Renal cortex interstitium (tissue), 11 donors: ENCODE measurements at regions not wholly inside any gene's neighbourhood (a gene's known extent, or its start where the extent isn't known, plus 50 kb on each side); places are given as distances from the start of the nearest gene placed in this dataset.

Source experiments
- DNase-seq, 11 donors: peaks; one replicate each; pipeline ENCODE4 v3.0.0-alpha.2; 2013; ENCODE audit warnings: low read depth in 9 of 11, low spot score in 4 of 11; ENCODE audit errors: extremely low read depth in 1 of 11

DNA sequence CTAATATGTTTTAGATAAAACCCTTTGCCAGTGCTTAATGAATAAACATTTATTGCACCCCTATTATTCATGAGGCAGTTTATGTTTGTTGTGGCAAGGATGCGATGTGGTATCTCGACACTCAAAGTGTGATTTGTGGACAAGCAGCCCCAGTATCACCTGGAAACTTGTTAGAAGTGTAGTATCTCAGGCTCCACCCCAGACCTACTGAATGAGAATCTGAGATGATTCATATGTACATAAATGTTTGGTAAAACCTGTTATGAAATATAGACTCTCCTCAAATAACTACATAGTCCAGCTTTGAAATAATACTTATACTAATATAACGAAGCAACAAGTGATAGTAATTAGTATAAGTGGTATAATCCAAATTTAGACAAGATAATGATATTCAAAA is 914.8 kb downstream of the TUSC7 start:
- DNase-seq = no peak

DNA sequence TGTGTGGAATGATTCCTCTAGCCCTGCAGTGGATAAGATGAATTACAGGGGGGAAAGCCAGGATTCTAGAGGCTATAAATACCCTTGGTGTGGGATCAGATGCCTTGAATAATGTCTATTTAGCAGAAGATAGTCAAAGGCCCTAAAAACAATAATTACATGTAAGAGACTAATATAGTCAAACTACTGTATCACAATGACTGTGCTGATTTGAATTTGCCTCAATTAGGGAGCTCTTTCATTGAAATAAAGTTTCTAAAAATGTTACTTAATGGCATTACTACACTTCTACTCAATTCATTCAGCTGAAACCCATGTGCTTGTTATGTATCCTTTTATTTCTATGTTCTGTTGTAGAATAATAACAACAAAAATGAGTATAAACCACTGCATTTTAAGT is 915.6 kb downstream of the TUSC7 start:
- DNase-seq = no peak

DNA sequence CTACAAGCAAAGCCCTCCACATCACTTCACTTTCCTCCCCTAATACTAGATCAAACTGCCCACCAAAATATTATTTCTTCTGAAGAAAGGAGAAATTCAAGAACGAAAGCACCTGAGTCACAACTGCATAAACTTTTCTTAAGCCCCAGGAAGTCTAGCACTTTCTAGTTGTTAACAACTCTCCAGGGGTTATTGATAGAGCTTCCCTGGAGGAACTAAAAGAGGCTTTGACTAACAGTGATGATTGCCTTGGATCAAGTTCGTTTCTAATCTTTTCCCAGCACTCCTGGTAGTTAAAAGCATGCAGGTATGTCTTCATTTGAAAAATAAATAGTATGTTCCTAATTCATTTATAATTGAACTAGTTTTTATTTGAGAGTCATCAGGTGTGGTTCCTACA is 917.0 kb downstream of the TUSC7 start:
- no peak for DNase-seq

DNA sequence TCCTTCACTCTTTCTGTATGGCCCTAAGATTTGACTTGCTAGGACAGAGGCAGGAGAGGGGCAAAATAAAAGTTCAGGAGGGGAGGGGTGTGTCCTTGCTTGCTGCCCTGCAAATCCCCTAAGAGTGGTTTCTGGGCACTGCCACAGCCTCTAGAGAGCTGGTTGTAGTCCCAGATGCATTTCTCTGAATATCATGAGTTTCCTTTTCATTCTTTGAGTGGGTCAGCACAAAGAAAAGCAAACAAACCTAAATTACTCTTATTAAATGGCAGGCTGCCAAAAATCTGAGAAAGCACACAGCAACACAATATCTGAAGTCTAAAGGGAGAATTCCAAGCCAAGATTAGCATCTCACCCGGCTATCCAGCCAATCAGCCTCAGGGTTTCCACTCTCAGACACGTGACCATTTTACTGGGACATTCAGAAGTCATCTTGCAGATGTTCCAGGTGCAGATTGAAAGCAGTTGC is 919.3 kb downstream of the TUSC7 start:
- DNase-seq = peak in 7 of 11 donors; percentile 23 to 78 (median 38)

DNA sequence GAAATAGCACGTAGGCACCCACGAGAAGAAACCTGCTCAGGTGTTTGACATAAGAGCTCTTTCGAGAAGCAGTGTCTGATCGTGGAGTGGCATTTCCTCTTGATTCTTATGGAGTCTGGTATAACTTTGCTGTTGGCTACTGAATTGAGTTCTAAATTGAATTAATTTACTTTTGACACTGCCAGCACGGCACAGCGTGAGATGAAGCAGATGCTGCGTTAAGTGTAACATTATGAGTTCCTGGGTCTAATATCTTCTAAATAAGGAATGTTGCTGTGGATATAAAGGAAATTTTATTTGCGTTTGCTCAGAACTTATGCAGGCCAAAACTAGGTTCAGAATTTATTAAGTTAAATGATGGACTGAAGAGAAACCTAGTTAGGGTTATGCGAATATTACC is 919.9 kb downstream of the TUSC7 start:
- no peak for DNase-seq

DNA sequence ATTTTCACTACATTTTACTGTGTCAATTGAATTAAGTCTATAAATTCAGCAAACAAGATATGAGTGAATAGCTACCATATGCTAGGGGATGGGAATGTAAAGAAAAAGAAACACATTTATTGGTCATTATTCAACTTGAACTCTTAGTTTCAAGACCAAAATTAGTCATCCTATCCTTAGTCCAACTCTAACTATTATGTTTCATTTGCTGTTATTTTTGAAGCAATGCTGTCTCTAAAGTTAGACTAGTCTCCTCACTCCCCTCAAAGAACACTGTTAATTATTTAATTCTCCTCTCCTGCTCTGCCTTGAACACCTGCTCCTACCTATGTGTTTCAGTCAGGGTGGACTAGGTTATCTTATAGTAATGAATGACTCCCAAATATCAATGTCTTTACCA is 920.9 kb downstream of the TUSC7 start:
- no peak for DNase-seq

DNA sequence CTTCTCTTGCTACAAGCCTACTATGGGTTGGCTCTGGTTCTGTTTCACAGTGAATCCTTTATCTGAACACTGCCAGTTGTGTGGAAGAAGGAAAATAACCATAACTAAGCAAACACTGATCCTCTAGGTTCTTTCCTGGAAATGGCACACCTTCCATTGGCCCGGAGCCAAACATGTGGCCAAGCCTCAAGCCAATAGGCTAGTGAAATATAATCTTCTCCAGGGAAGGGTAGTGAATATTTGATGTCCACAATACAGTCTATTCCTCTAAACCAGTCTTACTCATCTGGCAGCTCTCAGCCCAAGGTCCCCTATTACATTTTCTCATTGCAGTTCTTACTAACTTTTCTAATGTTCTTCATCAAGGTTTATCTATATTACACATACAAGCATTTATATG is 921.3 kb downstream of the TUSC7 start:
- no peak for DNase-seq

DNA sequence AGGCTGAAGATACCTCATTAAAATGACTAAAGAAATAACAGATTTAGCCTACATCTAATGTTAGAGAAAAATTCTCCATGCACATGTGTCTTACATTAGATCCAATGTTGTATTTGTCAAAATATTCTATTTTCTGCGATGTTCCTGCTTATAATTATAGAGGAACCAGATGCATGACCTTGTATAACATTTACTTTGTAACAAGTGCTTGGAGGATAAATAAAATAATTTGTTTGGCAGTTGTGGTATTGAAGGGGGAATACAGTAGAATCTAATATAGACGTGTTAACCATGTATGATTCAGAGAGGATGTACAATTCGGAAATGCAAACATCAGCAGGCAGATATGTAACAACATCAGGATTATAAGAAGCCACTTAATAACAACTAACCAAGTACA is 922.2 kb downstream of the TUSC7 start:
- DNase-seq = no peak

DNA sequence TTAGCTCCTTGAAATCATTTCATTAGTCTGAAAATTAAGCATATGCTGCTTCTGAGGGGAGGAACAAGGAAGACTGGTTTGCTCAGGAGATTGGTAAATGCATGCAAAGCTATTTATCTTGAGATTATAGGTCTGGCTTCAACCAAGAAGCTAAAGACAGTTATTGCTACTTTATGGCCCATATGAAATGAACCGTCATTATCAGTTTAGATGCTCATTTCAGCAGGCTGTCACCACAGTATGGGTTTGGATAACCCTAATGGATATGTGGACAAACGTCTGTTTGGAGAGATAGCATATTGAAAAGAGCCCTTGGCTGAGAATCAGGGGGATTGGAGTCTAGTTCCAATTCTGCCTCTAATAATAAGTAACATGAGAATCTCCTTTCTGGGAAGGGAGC is 922.6 kb downstream of the TUSC7 start:
- no peak for DNase-seq

DNA sequence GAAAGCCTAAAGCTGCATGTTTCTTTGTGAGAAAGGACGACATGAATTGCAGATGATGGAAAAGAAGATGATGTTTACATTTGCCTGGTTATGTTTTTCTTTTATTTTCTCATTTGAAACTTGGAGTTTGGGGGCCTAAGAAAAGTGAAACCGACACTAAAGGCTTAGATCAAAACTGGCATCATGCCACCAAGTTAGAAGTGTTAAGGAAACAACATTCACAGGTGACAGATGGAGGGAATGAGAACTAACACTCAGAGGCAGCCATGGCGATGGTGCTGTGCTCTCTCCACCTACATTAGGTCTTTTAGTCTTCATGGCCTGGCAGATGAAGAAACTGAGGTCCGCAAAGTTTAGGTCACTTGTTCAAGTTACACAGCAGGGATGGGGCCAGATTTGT is 923.6 kb downstream of the TUSC7 start:
- no peak for DNase-seq

DNA sequence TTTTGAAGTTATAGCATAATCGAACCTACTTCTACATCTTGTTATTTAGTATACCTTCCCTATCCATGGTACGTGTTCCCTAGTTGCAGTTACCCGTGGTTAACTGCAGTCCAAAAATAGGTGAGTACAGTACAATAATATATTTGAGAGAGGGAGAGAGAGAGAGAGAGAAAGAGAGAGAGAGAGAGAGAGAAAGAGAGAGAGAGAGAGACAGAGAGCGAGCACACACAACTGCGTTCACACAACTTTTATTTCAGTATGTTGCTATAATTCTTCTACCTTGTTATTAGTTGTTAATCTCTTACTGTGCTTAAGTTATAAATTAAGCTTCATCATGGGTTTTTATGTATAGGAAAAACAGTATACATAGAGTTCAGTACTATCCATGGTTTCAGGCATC is 928.1 kb downstream of the TUSC7 start:
- DNase-seq = no peak

DNA sequence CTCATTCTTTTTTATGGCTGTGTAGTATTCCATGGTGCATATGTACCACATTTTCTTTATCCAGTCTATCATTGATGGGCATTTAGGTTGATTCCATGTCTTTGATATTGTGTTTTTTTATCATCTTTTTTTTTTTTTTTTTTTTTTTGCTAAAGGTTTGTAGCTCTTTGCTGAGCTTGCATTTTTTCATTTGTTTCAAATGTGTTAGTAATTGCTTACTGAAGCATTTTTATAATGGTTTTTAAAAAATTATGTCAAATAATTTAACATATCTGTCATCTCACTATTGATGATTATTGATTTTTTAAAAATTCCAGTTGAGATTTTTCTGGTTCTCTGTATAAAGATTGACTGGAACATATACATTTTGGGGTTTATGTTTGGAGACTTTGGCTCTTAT is 934.6 kb downstream of the TUSC7 start:
- DNase-seq = no peak

DNA sequence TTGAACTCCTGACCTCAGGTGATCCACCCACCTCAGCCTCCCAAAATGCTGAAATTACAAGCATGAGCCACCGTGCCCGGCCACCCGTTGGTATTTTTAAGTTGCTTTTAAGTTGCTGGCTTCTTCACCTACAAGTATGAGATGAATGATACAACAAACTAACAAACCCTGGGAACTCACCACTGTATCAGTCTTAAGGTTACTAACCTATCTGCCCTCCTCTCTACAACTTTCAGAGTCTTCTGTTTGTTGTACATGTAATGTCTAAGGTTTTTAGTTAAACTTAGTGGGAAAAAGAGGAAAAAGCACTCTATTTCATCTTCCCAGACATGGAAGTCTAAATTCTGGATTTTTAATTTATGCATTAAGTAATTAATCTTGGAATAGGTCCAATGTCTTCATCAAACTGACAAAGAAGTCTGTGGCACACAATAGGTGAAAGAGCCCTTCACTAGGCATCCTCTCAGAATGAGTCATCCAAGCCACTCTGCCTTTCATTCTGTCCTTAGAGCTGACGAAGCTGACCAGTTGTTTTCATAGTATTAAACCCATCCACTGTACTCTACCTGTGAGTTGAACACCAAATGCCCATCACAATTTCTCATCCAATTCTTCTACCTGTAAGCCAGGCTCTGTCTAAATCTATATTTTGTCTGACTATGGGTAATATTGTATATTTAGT is 936.1 kb downstream of the TUSC7 start:
- no peak for DNase-seq

DNA sequence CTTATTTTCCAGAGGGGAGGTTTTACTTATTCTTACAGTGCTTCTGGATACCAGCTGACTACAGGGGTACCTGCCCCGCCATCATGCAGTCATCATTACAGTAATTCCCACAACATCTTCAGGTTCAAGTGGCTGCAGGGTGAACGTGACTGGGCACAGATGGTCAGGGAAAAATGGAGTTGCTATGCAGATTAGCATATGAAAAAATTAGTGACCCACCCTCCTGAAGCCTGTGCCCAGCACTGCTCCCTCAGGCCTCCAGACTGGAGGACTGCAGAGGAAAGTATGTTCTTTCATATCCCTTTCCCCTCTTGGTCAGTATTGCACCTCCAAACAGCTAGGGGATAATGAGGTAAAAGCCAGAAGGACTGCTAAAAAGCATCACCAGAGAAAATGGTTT is 937.9 kb downstream of the TUSC7 start:
- DNase-seq = no peak

DNA sequence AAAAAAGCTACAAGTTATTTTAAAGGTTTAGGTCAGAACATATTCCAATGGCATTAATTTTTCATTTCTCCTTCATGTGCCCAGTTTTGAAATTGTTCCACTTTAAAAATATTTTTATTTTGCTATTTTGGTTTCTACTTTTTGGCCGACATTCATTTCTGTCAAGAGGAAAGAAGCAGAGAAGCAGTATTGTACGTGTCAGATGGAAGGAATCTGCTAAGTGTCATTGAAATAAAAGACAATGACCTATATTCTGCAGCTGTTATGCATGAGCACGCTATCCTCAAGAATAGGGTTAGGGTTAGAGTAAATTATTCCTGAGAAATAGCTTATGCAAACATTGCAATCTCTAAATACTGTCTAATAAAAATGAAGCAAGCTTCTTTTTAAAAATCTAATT is 941.7 kb downstream of the TUSC7 start:
- peak in 2 of 11 donors; percentile 33 to 37 for DNase-seq

DNA sequence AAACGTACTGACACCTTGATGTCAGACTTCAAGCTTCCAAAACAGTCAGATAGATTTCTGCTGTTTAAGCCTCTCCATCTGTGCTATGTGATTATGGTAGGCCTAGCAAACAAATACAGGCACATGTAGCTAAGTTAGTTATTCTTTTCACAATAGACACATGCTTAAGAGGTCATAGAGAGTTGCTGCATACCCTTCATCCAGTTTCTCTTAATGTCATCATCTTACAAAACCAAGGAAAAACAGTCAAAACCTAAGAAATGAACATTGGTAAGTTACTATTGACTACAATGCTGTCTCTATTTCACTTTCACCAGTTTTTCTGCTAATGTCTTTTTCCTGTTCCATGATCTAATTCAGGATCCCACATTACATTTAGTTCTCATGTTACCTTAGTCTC is 946.8 kb downstream of the TUSC7 start:
- DNase-seq = no peak

DNA sequence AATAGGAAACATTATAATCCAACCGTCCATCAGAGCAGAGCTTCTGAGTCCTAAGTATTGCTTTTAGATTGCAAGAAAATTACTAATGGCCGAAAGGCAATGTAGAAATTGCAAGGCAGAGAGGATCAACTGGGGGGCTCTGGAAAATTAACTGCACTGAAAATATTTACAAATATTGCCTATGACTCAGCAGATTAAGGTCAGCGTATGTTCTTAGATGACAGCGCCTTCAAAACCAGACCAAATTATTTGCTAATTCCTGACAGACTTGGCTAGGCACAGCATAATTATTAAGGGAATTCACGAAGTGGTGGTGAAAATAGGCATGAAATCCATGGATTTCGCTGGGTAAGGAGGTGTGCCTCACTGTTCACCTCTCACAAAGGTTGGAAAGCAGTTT is 947.7 kb downstream of the TUSC7 start:
- DNase-seq = no peak

DNA sequence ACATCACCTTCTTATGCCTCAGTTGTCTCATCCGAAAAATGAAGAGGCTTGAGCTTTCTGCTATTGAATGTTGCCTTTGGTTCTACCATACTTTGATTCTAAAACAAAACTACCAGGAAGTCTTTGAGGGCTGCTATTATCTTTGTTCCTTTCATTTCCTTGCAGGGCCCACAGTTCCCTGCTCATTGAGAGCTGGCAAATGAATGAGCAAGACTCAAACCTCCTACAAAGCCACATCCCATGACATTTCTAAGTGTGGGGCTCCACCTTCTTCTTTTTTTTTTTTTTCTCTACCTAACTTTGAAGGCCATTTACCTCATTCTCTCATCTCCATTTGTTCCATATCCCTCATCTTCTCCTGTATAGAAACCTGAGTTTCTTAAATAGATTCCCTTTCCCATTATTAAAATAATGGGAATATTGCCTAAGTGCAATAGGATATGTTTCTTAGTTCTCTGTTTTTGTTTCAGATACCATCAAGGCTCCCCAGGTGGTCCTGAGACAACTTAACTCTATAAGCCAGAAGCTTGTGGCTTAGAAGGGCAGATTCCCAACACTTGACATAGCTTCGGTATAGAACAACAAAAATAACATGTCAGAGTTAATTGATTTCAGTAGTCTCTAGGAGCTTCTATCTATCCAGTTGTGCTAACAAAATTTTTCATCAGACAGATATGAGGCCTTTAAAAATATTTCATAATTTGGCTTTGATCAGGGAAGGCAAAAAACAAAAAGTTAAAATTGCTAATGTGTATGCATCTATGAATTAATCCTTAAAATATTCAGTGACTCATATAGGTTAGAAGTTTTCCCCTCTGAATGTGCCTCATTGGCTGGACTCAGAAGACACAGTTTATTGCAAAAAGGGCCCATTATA is 951.6 kb downstream of the TUSC7 start:
- DNase-seq = no peak

DNA sequence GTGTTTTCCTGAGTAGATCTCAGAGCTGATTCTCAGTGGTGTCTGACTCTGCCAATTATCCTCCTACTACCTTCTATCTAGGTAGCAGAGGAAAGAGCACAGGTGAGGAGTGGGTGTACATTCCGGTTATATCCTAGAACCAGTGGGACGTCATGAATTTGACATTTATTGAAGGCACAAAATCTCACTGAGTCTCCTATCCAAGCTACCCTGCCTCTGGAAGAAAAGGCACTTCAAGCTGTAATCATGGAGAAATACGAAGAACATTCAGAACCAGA is 952.2 kb downstream of the TUSC7 start:
- no peak for DNase-seq

DNA sequence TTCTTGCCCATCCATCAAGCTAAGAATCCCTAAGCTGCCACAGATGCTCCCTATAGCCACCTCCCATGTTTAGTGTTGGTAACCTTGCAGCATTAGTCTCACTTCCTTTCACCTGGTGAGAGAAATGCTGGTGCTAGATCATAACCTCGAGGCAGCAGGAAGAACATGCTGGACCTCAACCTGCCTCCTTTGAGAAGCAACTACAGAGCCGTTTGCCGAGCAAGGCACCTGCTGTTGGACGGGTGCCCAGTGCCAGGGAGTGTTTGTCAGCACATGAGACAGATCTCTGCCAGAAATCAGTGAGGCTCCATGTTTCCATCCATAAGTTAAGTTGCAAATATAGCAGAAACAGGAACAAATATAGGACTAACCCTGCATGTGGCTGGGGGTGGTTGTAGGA is 955.7 kb downstream of the TUSC7 start:
- DNase-seq = no peak

DNA sequence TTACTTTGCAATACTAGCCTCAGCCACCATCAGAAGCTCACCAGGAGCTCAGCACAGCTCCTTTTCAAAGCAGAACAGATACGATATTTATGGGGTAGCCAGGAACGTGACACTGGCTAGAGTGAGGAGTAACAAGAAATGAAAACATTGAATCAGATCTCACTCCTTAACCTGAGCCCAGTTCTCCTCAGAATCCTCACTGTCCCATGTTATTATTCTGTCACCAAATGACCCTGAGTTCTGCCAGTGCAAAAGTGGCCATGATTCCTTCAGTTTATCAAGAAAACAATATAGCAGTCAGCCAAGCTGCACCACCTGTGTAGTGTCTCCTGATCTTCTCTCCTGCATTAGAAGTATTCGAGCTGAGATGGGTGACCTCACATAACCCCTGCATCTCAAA is 956.7 kb downstream of the TUSC7 start:
- peak in 3 of 11 donors; percentile 10 to 37 (median 29) for DNase-seq
